ENCODE measurements at regions not wholly inside any gene's neighbourhood (a gene's known extent, or its start where the extent isn't known, plus 50 kb on each side); places are given as distances from the start of the nearest gene placed in this dataset.

DNA sequence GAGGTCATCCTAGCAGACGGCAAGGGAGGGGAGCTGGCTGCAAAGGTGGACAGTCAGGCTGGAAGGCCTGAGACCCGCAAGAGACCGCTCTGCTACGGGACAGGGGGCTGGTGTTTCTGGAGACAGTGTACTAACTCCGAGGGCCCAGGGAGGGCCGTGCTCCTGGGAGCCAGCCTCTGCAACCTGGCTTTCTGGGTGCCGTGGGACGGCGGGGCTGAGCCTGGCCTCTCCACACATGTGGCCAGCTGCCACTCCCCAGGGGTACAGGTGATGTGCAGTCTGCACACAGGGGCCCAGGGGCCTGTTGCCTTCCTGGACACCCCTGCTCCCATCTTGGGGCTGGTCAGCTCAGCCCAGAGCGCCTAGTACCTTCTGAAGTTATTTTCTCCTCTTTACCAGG is 92.2 kb downstream of the MRPL36 start:
- no peak for DNase-seq (ENCODE audit: extremely low read depth in 1 of 2, low read depth in 1 of 2)

DNA sequence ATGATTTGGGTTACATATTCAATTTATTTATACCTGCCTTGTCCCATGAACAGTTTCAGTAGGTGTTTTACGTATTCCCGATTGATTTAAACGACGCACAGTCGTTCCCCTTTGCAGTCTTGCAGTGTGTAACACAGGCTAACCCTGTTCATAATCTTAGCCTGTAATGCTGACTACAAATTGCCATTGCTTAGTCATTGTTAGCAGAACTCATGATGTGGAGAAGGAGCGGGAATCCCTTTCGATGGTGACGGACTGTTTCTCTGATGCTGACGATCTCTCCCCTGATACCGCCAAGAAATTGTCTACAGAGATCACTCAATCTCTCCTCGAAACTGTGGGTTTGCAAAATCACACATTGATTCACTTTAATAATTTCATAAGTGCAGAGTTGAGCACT is 93.2 kb downstream of the MRPL36 start:
- no peak for DNase-seq (ENCODE audit: extremely low read depth in 1 of 2, low read depth in 1 of 2)

DNA sequence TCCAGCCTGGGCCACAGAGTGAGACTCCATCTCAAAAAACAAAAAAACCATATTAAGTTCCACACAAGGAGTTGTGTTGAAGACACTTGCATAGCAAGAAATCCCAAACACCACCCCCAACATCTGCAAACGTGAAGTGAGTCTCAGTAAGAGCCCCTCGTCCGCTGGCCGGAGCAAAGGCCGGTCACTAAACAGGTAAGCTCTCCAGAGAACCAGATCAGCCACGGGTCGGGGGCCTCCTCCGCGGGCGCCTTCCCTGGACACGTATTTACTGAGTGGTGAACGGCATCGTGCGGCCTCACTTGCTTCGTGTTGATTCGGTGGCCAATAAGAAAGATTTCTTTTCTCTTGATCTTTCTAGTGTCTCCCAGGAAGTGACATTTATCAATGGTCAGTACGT is 93.6 kb downstream of the MRPL36 start:
- no peak for DNase-seq (ENCODE audit: extremely low read depth in 1 of 2, low read depth in 1 of 2)

DNA sequence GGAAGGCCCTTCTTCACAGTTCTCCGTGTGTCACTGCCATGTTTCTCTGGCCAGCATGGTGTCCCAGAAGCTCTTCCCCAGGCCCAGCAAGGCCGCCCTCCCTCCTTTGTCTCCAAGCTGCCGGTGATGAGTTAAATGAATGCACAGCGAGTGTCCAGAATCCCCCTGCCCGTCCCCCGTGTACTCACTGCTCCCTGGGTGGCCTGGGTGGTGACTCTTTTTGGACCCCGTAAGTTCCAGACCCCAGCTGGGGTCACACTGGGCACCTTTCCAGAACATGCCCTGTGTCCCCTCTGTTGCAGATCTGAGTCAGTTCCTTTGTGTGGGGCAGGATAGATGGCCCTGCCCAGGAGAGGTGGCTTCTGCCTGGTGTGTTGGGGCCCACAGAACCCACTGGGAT is 95.0 kb downstream of the MRPL36 start:
- no peak for DNase-seq (ENCODE audit: extremely low read depth in 1 of 2, low read depth in 1 of 2)

DNA sequence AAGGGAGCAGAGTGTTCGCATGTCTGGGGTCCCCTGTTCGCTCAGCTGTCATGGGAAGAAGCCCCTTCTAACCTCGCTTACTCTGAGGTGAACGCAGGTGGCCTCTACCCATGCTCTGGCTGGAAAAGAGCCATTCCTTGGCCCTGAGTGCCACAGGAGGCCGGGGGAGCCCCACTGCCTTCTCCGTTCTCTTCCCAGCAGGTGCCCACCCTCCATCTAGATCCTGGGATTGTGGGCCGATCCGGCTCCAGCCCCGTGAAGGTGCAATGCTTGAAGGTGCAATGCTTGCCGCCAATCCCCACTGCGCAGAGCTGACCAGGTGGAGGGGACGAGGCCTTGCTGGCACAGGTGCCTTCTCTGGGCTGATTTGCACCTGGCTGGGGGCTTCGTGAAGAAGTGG is 95.4 kb downstream of the MRPL36 start:
- DNase-seq (ENCODE audit: extremely low read depth in 1 of 2, low read depth in 1 of 2) = no peak

DNA sequence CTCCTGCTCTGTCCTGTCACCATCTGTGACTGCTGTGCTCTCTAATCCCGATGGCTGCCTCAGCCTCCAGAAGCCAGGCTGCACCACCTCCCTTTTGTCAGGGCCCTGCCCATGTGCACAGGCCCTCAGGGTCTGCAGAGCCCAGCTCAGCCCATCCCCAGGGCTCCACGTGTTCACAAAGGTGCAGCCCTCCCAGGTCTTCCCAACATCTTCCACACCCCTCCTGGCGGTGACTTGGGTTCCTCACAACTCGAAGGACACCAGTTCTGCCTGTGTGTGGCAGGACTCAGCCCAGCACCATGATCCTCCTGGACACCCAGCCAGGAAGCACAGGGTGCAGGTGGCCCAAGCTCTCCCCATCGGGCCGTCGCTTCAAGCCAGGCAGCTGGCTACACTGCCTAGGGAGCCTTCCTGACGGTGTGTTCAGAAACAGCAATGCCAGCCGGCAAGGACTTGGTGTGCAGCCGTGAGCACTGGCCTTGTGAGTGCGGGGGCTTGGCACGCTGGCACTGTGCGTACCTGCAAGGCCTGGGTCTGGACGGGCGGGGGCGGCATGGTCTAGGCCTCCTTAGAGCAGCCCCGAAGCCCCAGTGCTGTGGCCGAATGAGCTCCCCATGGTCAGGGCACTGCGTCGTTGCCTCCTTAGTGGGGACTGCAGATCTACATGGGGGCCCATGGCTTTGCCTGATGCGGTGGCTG is 96.1 kb downstream of the MRPL36 start:
- no peak for DNase-seq (ENCODE audit: extremely low read depth in 1 of 2, low read depth in 1 of 2)

DNA sequence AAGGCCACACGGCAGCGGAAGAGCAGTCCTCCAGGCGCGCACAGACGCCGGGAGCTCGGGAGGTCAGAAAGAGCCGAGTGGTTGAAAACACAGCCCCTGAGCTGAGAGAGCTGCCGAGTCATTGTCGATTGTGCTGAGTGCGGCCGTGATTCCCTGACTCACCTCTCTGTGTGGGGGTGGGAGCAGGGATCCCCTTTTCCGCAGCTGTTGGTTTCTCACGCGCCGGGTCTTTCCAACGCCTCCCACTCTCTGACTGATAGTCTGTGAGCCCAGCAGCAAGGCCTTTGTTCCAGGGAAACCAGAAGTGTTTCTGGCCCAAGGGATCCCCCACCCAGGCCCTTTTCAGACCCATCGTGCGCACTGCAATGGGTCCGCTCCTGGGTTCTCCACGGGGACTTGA is 97.3 kb downstream of the MRPL36 start:
- DNase-seq (ENCODE audit: extremely low read depth in 1 of 2, low read depth in 1 of 2) = no peak

DNA sequence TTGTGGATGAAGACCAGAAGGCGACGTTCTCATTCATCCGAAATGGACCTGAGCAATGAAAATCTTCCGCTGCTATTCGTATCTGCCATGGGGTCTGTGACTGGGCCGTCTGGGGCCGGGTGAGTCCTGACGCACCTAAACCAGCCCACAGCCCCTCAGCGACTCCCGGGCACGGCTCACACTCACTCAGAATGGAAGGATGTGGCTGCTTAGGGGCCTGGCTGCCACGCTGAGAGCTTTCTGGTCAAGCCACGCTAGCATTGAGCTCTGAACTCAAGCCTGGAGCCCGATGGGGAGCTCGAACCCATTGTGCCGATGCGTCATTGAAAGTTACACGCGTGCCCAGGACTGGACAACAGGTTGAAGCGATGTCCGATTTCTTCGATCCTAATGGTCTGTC is 97.8 kb downstream of the MRPL36 start:
- no peak for DNase-seq (ENCODE audit: extremely low read depth in 1 of 2, low read depth in 1 of 2)

DNA sequence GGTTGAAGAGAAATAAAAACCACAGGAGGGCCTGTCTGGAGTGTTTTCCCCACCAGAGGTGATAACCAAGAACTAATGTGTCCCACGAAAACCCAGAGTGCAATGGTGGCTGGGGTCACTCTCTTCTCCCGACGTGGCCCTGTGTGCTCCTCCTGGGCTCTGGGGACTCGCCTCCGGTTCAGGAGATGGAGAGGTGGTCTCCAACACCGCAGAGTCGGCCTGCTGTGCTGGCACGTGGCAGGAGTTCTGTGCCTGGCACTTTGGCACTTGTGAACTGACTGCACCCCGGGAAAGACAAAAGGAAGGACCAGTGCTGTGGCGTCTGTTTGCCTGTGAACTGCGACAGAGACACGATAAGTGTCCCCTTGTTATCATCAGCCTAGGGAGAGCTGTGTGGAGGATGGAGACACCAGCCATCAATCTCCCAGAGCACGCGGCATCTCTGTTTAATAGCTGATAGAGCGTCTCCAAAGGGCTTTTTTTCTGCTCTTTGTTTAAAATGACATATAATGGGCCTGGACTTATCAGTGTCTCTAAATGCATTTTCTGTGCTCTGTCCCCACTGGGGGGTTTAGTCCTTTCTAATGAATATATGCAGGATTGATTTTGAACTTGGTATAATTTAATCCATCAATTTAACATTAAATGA is 98.3 kb downstream of the MRPL36 start:
- no peak for DNase-seq (ENCODE audit: extremely low read depth in 1 of 2, low read depth in 1 of 2)

DNA sequence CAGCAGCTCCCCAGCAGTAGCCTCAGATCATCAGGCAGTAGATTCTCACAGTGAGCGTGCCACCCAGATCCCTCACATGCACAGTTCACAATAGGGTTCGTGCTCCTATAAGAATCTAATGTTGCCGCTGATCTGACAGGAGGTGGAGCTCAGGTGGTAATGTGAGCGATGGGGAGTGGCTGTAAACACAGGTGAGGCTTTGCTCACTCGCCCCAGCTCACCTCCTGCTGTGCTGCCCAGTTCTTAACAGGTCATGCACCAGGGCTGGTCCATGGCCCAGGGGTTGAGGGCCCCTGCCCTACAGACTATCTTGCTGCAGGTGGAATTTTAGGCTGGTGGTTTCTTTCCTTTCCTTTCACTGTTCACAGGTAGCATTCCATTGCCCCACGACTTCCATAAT is 100.2 kb downstream of the MRPL36 start:
- DNase-seq (ENCODE audit: extremely low read depth in 1 of 2, low read depth in 1 of 2) = no peak

DNA sequence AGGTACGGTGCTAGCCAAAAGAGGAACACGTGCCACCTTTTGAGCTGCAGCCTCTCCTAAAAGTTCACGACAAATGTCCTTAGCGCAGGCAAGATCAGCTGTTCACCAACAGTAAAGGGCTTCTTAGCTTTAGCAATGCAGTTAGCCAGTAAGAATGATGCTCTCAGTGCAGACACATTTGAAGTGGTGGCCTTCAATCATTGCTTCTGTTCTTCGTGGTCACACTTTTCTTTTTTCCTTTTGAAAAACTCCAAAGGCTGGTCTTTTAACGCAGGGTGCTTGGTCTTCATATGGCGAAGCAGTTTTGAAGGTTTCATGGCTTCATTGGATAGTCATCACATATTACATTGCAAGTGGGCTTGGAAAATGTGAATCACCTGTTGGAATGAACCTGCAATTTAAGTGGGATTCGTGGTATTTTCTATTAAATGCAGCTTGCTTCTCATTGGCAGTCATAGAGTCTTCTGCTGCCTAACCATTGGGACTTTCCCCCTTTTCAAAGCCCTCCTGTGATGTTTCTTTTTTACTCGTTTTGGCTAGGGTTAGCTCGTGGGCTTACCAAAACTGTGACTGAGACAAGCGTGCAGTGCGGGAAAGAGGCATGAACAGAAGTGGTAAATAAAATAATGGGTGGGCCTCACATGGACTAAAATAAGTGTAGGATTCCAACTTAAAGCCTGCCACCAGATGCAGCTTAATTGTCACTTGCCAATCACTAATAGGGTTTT is 100.9 kb downstream of the MRPL36 start:
- no peak for DNase-seq (ENCODE audit: extremely low read depth in 1 of 2, low read depth in 1 of 2)

DNA sequence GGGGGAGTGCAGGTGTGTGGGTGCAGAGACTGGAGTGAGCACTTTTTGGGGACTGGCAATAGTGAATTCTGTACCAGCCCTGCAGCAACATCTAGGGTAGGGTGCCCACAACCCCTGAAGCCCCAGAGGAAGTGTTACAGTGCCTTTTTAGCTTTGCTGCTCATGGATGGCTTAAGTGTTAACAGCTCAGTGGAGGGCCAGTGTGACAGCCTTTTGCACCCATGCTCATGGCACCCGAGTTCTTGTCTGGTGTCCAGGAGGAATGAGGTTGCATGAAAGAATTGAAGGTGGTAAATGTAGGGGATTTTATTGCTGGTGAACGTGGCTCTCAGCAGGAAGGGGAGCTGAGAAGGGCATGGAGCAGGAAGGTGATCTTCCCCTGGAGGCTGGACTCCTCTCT is 107.3 kb downstream of the MRPL36 start:
- DNase-seq (ENCODE audit: extremely low read depth in 1 of 2, low read depth in 1 of 2) = no peak

DNA sequence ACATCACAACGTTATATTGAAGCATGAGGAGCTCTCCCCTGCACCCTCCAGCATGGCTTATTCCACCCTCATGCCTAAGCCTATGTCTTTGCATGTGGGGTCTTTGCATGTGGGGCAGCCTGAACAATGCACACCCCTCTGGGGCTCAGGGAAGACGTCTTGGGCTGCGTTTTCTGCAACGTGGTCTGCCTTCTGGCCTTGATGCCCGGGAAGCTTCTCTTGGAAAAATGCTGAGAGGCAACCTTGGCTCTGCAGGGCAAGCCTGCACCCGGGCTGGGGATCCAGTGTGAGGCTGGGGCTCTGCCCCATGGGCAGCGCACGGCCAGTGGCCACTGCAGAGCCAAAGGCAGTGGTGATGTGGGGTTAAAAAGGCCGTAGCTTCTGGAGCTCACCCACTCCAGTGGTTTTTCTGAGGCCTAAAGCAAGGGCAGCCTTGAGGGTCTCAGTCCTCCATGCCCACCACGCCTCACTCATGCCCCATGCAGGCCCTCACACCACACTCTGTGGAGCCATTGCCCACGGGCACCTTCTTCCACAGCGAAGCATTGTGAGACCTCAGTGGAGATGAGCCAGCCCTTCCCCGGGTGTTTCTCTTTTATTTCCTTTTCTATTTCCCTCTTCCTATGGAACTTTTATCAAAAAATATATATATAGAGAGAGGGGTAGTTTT is 112.2 kb downstream of the MRPL36 start:
- no peak for DNase-seq (ENCODE audit: extremely low read depth in 1 of 2, low read depth in 1 of 2)

DNA sequence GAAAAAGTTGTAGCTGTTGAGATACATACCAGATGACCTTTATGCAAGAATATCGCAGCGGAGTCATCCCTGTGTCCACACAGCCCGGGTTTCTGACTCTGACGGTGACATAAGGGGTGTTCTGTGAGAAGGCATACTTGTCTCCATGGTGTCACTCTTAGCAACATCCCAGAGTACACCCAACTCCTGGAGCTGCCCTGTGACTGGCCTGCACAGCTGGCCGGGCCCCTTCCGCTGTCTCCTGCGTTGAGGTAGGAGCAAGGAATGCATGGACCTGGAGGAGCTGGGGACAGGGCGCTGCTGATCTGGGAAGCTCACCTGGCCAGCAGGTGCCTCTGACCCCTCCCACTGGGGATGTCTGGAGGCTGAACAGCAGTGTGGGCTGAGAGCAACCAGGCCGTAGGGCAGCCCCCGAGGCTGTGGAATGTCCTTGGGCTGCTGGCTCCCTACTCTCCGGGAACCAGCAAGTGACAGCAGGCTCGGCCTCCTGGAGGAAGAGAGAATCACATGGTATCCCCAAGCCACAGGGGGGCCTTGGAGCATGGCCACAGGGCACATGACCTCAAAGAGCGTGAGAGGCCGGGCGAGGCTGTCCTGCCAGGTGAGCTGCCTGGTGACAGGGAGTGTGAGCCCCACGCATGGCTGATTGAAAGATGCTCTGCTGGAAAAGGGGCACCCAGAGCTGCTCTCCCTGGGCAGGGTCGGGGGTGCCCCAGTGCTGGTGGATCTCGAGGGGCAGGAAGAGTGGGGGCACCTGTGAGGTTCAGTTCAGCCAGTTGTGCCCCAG is 113.4 kb downstream of the MRPL36 start:
- no peak for DNase-seq (ENCODE audit: extremely low read depth in 1 of 2, low read depth in 1 of 2)

DNA sequence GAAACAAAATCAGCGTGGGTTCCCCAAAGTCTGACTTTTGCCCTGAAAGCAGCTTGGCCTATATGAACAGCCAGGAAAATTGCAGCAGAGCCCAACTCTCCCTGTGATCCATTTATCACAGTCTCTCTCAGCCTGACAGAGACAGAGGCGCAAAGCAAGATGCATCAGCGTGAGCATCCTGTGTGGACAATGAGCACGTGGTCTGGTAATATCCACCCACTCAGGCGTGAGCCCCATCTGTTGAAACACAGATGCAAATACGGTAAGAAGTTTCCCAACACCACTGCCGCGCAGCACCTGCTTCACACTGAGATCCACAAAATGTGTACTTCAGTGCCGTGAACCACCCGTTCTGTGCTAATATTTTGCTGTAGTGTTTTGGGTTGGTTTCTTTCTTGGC is 114.6 kb downstream of the MRPL36 start:
- DNase-seq (ENCODE audit: extremely low read depth in 1 of 2, low read depth in 1 of 2) = no peak

DNA sequence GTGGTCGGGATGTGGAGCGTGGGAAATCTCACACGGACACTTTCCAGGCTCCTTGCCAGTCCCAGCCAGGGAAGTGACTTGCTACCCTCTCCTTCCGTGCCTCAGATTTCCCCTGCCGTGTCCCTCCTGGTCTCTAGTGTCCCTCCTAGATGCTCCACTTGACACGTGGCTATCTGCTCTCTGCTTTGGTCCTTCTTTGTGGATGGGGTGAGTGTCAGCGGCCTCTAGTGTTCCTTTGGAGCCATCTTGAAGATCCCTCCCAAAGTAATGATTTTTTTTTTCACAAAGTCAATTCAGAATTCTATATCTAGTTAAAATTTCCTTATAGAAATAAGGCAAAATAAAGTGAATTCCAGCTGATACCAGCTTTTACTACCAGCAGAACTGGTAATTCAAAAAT is 117.7 kb downstream of the MRPL36 start:
- no peak for DNase-seq (ENCODE audit: extremely low read depth in 1 of 2, low read depth in 1 of 2)

DNA sequence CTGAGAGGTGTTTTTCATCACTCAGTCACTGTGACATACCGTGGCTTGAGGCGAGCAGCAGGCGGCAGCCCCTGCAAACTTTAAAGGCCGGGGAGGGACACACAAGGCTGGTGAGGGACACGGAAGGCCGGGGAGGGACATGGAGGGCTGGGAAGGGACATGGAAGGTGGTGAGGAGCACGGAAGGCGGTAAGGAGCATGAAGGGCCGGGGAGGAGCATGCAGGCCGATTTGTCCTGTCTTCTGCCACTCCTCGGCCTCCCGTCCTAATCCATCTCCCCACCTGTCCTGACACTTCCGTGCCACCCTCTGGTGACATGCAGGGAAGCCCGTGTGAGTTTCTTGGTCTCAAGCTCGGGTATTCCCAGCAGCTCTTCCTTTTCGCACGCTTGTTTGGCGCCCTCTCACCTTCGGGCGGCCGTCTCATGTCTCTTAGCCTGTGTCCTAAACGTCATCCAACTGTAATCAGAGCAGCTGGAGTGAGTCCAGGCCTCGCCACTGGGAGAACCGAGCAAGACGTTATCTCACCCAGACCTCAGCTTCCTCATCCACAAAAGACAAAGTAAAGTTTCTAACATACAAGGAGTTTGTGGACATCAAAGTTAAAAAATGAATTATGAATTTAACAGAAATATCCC is 126.5 kb downstream of the MRPL36 start:
- DNase-seq (ENCODE audit: extremely low read depth in 1 of 2, low read depth in 1 of 2) = no peak

DNA sequence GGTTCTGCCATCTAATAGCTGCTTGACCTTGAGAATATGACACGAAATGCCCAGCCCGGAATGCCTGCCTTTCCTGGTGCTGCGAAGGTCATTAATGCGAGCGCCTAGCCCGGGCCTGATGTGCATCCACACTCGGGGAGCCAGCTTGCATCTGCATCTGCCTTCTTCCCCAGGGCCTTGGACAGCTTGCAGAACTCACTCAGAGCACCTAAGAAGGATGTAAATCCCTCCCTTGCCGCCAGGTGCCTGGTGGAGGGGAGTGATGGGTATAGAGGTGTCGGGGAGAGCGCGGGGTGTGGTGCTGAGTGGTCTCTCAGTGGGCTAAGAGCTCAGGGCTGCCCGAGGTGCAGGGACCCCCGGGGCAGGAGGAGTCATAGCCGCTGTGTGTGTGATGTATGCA is 127.2 kb downstream of the MRPL36 start:
- DNase-seq (ENCODE audit: extremely low read depth in 1 of 2, low read depth in 1 of 2) = no peak

DNA sequence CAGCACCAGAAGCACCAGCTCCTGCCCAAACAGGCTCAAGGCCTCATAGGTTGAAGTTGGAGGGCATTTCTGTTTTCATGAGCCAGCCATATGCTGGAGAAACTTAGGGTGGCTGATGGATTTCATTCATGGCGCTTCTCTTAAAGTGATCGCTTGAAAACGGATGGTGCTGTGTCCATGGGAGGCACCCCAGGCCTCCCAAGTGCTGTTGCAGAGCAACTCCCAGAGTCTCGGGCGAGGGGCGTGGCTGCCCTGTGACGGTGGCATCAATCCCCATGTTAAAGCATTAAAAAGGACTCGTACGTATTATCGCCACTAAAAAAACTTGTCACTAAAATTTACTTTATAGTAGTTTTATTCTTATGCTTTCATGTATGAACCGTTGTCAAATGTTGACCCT is 128.3 kb downstream of the MRPL36 start:
- no peak for DNase-seq (ENCODE audit: extremely low read depth in 1 of 2, low read depth in 1 of 2)

DNA sequence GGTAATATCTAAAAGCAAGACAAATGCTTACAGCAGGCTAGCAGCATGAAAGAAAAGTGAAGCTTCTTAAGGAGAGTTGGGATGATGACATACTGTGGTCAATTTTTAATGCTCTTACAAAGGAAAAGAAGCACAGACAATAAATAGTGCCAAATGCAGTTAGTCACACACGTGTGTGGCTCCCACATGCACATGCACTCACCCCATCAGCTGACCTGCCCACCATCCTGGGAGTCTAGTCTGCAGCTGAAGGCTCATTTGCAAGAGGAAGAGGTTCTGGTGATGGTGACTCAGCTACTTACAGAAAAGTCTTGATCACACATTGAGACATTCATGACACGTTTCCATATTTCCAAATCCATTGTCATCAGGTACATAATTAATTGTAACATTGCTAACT is 129.3 kb downstream of the MRPL36 start:
- DNase-seq (ENCODE audit: extremely low read depth in 1 of 2, low read depth in 1 of 2) = no peak
